HG02885 (cell line): ENCODE measurements at regions not wholly inside any gene's neighbourhood (a gene's known extent, or its start where the extent isn't known, plus 50 kb on each side); places are given as distances from the start of the nearest gene placed in this dataset.

ENCODE experiments used
- ATAC-seq: cut with Tn5 transposase; IDR thresholded peaks from one replicate; pipeline ENCODE4 v1.9.1; 2021; ENCODE audit warnings: mild to moderate bottlenecking; ENCODE audit not compliant: unreplicated experiment, poor library complexity

DNA sequence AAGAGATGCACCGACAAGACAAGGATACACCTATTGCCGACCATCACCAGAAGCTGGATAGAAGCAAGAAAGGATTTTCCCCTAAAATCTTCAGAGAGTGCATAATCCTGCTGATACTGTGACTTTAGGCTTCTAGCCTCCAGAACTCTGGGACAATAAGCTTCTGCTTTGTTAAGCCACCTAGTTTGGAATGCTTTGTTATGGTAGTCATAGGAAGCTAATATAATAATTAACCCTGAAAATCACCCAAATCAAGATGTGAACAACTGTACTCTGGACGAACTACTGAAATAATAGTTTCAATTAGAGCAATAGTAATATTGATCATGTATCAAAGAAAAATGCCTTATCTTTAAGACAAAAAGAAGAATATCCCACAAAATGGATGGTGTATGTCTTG lies 524.6 kb downstream of the EFNB2 start:
- no peak for ATAC-seq

GRCh38 chr13:106008540-106008939 lies 526.9 kb downstream of the EFNB2 start:
- ATAC-seq: no peak

- ATAC-seq: no peak
Observed at GRCh38 chr13:106007156-106007555, 528.3 kb downstream of the EFNB2 start.

- ATAC-seq: no peak
Observed at GRCh38 chr13:106003651-106004050, 531.8 kb downstream of the EFNB2 start.

DNA sequence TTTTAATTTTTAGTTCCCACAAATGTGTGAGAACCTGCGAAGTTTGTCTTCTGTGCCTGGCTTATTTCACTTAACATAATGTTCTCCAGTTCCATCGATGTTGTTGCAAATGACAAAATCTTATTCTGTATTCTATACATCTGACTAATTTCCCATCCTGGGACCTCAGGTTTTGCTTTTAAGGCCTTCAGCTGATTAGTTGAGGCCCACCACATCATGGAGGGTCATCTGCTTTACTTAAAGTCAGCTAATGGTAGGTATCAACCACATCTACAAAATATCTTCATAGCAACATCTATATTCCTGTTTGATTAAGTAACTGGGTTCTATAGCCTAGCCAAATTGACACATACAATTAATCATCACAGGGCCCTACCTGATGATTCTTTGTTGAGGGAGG lies 534.0 kb downstream of the EFNB2 start:
- ATAC-seq: no peak

- ATAC-seq: no peak
Observed at GRCh38 chr13:105997581-105998550, 537.6 kb downstream of the EFNB2 start.

- ATAC-seq: no peak
Observed at GRCh38 chr13:105996391-105997025, 539.0 kb downstream of the EFNB2 start.

GRCh38 chr13:105994340-105994739 lies 541.1 kb downstream of the EFNB2 start:
- no peak for ATAC-seq

DNA sequence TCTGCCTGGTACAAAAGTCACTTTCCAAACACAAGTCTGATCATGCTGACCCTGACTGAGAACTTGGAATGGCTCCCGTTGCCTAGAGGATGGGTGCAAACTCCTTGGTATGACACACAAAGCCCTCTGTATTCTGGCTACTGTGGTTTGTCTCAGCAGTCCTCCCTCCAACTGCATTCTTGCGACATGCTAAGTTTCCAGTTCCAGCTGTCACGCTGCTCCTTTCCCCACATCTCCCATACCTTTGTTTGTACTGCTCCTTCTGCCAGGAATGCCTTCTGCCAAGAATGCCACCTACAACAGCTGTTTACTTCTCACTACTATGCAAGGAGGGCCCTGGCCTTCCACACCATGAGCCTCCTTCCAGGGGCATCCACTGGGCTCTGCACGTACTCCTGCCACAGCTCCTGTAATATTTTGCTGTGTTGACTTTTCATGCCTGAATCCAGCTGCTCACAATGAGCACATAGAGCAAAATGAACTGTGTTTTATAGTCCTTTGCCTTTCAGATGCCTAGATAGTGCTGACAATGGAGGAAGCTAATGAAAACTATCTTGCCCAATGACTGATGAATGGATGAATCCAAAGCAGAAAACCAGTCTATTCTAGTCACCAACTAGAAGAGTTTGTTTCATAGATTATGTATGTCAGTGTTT lies 543.7 kb downstream of the EFNB2 start:
- no peak for ATAC-seq

GRCh38 chr13:105991131-105991530 lies 544.3 kb downstream of the EFNB2 start:
- ATAC-seq: no peak

DNA sequence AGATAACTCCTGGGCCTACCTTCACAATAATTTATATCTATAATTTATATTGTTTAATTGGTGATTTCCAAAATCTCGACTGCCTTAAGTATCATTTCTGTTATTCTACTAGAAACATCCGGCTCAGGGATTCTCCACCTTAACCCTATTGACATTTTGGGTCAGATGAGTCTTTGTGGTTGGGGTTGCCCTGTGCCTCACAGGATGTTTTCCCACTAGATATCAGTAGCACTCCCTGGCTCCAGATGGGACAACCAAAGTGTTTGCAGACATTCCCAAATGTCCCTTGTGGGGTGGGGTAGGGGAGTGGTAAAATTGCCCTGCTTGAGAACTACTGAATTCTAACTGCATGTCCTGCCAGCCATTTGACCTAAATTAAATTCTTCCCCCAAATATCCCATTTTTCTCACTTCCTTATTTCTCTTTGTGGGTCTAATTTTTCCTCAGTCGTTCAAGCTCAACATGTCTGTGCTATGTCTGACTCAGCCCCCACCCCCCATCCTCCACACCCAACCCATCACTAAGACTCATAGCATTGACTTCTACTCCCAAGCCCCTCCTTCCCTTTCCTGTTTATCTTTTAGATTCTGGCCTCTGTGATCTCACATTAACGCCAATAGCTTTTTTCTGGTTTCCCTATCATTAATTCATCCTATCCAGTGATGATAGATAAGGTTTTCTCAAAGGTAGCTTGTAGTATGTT lies 545.1 kb downstream of the EFNB2 start:
- ATAC-seq: no peak

GRCh38 chr13:105984646-105985045 lies 550.8 kb downstream of the EFNB2 start:
- no peak for ATAC-seq

DNA sequence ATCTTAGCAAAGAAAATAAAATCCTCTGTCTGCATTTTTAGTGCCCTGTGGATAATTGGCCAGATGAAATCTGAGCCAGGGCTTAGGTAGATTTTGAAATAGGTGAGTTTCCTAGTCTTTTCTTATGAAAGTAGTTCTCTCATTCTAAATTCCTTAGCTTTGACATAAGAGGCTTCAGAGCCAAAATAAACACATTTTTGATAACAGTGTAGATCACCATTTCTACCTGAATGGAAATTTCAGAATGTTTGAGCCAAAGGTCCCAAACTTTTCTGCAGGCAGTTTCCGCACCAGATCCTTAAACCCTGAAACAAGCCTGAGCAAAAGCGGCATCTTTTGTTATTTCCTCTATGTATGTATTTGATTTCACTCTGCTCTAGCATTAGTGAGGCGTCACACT lies 551.2 kb downstream of the EFNB2 start:
- no peak for ATAC-seq

GRCh38 chr13:105982219-105982930 lies 553.1 kb downstream of the EFNB2 start:
- no peak for ATAC-seq

GRCh38 chr13:105979131-105980011 lies 556.1 kb downstream of the EFNB2 start:
- ATAC-seq: no peak

GRCh38 chr13:105974380-105974779 lies 561.1 kb downstream of the EFNB2 start:
- no peak for ATAC-seq

DNA sequence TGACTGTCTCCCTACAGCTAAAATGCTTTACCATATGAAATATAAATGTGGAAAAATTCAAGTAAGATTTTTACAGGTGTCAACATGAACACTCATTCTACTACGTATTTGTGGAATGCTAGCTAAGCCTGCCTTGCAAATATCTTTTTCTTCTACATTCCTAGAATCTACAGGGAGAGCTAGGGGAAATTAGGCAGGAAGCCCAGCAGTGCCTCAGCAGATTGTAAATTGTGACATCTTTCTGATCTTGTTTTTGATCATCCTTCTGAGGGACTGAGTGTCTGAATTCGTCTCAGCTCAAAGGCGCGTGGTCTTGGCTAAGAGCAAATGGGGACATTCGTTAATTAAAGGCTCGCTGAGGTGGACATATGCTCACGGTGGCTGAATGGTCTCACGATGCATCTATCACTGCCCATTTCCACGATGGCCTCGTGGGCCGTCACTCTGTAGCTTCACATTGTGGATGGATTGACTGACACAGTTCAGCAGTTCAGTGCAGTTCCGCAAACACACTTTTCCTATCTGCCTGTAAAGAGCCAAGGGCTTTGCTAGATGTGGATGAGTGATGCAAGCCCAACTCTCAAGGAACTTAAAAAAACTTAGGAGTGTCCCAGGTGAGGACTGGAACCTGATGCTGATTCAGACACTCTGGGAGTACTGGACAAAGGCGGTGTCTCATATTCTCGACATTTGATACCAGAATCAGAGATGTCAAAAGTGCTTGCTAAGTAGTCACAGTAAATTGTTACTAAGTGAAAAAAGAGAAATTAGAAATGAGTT lies 562.5 kb downstream of the EFNB2 start:
- no peak for ATAC-seq

GRCh38 chr13:105972306-105972721 lies 563.1 kb downstream of the EFNB2 start:
- no peak for ATAC-seq
